ENCODE measurements at regions not wholly inside any gene's neighbourhood (a gene's known extent, or its start where the extent isn't known, plus 50 kb on each side); places are given as distances from the start of the nearest gene placed in this dataset.
"Not testable (repeated sequence)": the region's sequence is repeated elsewhere in the genome, so short reads cannot be mapped to it uniquely, and the experiment has no call there.

DNA sequence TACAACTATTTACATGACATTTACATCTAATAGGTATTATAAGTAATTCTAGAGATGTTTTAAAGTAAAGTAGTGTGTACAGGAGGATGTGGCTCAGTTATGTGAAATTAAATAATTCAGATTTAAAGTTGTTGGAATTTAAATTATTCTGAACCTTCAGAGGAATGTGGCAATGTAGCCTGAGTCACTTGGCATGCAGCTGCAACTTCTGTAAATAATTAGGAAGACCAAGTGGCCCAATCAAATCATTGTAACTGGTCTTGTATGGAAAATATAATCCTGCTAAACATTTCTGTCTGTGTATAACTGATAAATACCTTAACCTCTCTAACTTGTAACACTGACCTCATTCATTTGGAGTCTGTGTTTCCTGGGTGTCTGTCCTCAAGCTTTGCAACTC lies 828.9 kb downstream of the GLUD2 start:
- TF ChIP-seq, protein P1, sequence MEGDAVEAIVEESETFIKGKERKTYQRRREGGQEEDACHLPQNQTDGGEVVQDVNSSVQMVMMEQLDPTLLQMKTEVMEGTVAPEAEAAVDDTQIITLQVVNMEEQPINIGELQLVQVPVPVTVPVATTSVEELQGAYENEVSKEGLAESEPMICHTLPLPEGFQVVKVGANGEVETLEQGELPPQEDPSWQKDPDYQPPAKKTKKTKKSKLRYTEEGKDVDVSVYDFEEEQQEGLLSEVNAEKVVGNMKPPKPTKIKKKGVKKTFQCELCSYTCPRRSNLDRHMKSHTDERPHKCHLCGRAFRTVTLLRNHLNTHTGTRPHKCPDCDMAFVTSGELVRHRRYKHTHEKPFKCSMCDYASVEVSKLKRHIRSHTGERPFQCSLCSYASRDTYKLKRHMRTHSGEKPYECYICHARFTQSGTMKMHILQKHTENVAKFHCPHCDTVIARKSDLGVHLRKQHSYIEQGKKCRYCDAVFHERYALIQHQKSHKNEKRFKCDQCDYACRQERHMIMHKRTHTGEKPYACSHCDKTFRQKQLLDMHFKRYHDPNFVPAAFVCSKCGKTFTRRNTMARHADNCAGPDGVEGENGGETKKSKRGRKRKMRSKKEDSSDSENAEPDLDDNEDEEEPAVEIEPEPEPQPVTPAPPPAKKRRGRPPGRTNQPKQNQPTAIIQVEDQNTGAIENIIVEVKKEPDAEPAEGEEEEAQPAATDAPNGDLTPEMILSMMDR (IDR thresholded peaks at IDR 0.05), result no peak
- H3K27ac Mint-ChIP-seq (ENCODE audit: unreplicated experiment), result no peak overlapping the region
- no peak overlapping the region for H3K4me3 Mint-ChIP-seq (ENCODE audit: unreplicated experiment)
- peaks cover 4% of the 10 kb centered on the region for H3K4me1 Mint-ChIP-seq (ENCODE audit: low read depth)
- peaks cover 3% of the 10 kb centered on the region for H3K9me3 Mint-ChIP-seq (ENCODE audit: low read depth)
- no peaks in the 10 kb centered on the region for H3K27me3 Mint-ChIP-seq (ENCODE audit: low read depth)
- H3K36me3 Mint-ChIP-seq (ENCODE audit: low read depth), result no peaks in the 10 kb centered on the region
- DNase-seq (ENCODE audit: low spot score), result no peak

DNA sequence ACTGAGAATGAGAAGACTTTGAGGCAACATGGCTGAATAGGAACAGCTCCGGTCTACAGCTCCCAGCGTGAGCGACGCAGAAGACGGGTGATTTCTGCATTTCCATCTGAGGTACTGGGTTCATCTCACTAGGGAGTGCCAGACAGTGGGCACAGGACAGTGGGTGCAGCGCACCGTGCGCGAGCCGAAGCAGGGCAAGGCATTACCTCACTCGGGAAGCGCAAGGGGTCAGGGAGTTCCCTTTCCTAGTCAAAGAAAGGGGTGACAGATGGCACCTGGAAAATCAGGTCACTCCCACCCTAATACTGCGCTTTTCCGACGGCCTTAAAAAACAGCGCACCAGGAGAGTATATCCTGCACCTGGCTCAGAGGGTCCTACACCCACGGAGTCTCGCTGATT lies 829.9 kb downstream of the GLUD2 start:
- not testable (repeated sequence) for H3K4me3 Mint-ChIP-seq (ENCODE audit: unreplicated experiment); DNase-seq (ENCODE audit: low spot score); H3K27ac Mint-ChIP-seq (ENCODE audit: unreplicated experiment); H3K4me1 Mint-ChIP-seq (ENCODE audit: low read depth); H3K27me3 Mint-ChIP-seq (ENCODE audit: low read depth); H3K9me3 Mint-ChIP-seq (ENCODE audit: low read depth); H3K36me3 Mint-ChIP-seq (ENCODE audit: low read depth)

DNA sequence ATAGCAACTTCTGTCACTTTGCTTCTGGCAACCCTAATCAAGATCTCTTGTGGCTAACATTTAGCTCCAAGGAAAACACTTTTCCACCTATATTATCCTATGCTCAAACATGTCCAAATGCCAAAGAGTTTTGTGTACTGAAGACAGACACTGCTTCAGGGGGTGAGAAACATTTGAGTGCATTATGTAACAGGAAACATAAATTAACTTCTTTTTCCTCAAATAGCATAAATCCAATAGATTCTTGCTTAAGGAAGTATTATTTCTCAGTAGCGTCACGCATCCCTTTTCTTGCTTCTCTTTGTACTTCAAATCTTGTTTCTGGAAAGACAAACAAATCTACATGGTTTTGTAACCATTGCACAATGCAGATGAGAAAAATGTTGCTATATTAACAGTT lies 839.1 kb downstream of the GLUD2 start:
- TF ChIP-seq, protein P1 (IDR thresholded peaks at IDR 0.05), result no peak
- Mint-ChIP-seq H3K4me1 (ENCODE audit: low read depth) (no peaks in the 10 kb centered on the region), H3K9me3 (ENCODE audit: low read depth) (peaks cover 16% of the 10 kb centered on the region), H3K27me3 (ENCODE audit: low read depth) (no peaks in the 10 kb centered on the region), H3K27ac (ENCODE audit: unreplicated experiment) (no peak overlapping the region), H3K4me3 (ENCODE audit: unreplicated experiment) (no peak overlapping the region), H3K36me3 (ENCODE audit: low read depth) (no peaks in the 10 kb centered on the region)
- no peak for DNase-seq (ENCODE audit: low spot score)

DNA sequence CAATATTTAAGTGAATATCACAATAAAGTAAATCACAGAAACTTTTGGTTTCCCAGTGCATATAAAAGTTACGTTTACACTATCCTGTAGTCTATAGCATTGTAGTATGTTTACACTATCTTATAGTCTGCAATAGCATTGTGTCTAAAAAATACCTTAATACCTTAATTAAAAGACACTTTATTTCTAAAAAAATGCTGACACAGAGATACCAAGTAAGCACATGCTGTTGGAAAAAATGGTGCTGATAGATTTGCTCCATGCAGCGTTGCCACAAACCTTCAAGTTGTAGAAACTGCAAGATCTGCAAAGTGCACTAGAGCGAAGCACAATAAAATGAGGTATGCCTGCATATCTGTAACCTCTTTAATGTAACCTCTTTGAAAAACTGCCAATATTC lies 847.3 kb downstream of the GLUD2 start:
- H3K4me1 Mint-ChIP-seq (ENCODE audit: low read depth), result no peaks in the 10 kb centered on the region
- H3K36me3 Mint-ChIP-seq (ENCODE audit: low read depth), result no peaks in the 10 kb centered on the region
- no peak overlapping the region for H3K27ac Mint-ChIP-seq (ENCODE audit: unreplicated experiment)
- TF ChIP-seq, protein P1 (IDR thresholded peaks at IDR 0.05), result no peak
- H3K27me3 Mint-ChIP-seq (ENCODE audit: low read depth), result no peaks in the 10 kb centered on the region
- no peak for DNase-seq (ENCODE audit: low spot score)
- H3K9me3 Mint-ChIP-seq (ENCODE audit: low read depth), result peaks cover 15% of the 10 kb centered on the region
- H3K4me3 Mint-ChIP-seq (ENCODE audit: unreplicated experiment), result no peak overlapping the region

DNA sequence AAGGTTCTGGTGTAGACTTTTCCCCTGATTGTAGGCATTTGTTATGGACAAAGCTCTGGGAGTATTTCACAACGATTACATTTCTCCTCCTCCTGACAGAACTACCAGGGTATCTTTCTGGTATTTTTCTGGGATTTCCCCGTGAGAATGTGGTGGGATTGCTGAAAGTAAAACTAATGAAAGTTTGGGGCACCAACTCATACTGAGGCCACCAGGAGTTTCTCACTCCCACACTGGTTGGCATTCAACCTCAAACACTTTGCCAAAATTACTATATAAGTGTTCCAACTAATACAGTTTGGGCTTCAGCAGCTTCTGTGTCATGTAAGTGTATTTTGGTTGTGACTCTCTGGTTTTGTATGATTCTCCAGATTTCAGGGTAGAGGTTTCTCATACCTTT lies 855.1 kb downstream of the GLUD2 start:
- TF ChIP-seq, protein P1 (IDR thresholded peaks at IDR 0.05), result no peak
- Mint-ChIP-seq H3K36me3 (ENCODE audit: low read depth) (no peaks in the 10 kb centered on the region), H3K9me3 (ENCODE audit: low read depth) (peaks cover 5% of the 10 kb centered on the region), H3K4me1 (ENCODE audit: low read depth) (no peaks in the 10 kb centered on the region), H3K27me3 (ENCODE audit: low read depth) (no peaks in the 10 kb centered on the region), H3K4me3 (ENCODE audit: unreplicated experiment) (no peak overlapping the region), H3K27ac (ENCODE audit: unreplicated experiment) (no peak overlapping the region)
- no peak for DNase-seq (ENCODE audit: low spot score)

DNA sequence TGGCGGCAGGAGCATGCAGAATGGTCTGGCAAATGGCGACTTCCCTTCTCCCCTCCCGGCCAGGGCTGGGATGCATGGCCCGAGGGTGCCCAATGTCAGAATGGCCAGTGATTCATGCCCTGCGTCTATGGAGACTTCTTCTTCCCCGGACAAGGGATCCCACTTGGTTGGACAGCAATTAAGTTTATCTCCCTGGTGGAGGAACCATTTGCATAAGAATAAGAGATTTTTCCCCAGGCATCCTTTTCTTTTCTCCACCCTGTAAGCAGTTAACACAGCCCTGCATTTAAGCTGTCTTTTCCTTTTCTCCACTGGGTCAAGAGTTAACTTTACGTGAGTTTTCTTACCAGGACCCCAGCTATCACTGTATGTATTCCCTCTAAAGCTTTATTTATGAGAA lies 856.6 kb downstream of the GLUD2 start:
- H3K4me1 Mint-ChIP-seq (ENCODE audit: low read depth), result no peaks in the 10 kb centered on the region
- H3K27ac Mint-ChIP-seq (ENCODE audit: unreplicated experiment), result no peak overlapping the region
- H3K27me3 Mint-ChIP-seq (ENCODE audit: low read depth), result no peaks in the 10 kb centered on the region
- no peak overlapping the region for H3K4me3 Mint-ChIP-seq (ENCODE audit: unreplicated experiment)
- TF ChIP-seq, protein P1 (IDR thresholded peaks at IDR 0.05), result no peak
- H3K36me3 Mint-ChIP-seq (ENCODE audit: low read depth), result no peaks in the 10 kb centered on the region
- no peak for DNase-seq (ENCODE audit: low spot score)
- peaks cover 8% of the 10 kb centered on the region for H3K9me3 Mint-ChIP-seq (ENCODE audit: low read depth)
